GM23338 (cell line): ENCODE measurements at regions not wholly inside any gene's neighbourhood (a gene's known extent, or its start where the extent isn't known, plus 50 kb on each side); places are given as distances from the start of the nearest gene placed in this dataset.

Experiments used
- ATAC-seq: fragments of 200-7000 bp; cut with Tn5 transposase; 3 replicates; pipeline ENCODE4 v1.9.1; 2020
- DNase-seq: peaks from one replicate; pipeline ENCODE4 v3.0.0-alpha.2; 2015; ENCODE audit warnings: low spot score
- H2AFZ ChIP-seq: fragments of 200-600 bp; sonication (generic); 2 replicates; pipeline ENCODE4 v1.8.0; 2016; ENCODE audit warnings: antibody characterized with exemption, mild to moderate bottlenecking, moderate library complexity
- H3F3A ChIP-seq: fragments of 200-600 bp; sonication (generic); replicated peaks from 2 replicates; pipeline ENCODE4 v1.8.0; 2017; ENCODE audit warnings: antibody characterized with exemption, mixed run types, low read depth
- H3K27ac ChIP-seq: fragments of 200-600 bp; sonication (generic); 2 replicates; pipeline ENCODE4 v1.6.1; 2016; ENCODE audit warnings: low read depth
- H3K27me3 ChIP-seq: fragments of 200-600 bp; sonication (generic); 2 replicates; pipeline ENCODE4 v1.8.0; 2016; ENCODE audit warnings: mild to moderate bottlenecking, mixed run types, moderate library complexity; ENCODE audit not compliant: insufficient read depth
- H3K36me3 ChIP-seq: fragments of 200-600 bp; sonication (generic); 2 replicates; pipeline ENCODE4 v1.8.0; 2016; ENCODE audit warnings: mild to moderate bottlenecking; ENCODE audit not compliant: insufficient read depth
- H3K4me1 ChIP-seq: fragments of 200-600 bp; sonication (generic); 2 replicates; pipeline ENCODE4 v1.8.0; 2016; ENCODE audit warnings: mild to moderate bottlenecking, moderate library complexity; ENCODE audit not compliant: insufficient read depth
- H3K4me2 ChIP-seq: fragments of 200-600 bp; sonication (generic); 2 replicates; pipeline ENCODE4 v1.7.1; 2017; ENCODE audit warnings: mixed run types
- H3K4me3 ChIP-seq: fragments of 200-600 bp; sonication (generic); 2 replicates; pipeline ENCODE4 v1.6.1; 2016; ENCODE audit warnings: mixed run types
- H3K79me2 ChIP-seq: fragments of 200-600 bp; sonication (generic); replicated peaks from 2 replicates; pipeline ENCODE4 v1.8.0; 2017; ENCODE audit warnings: mild to moderate bottlenecking; ENCODE audit not compliant: insufficient read depth
- H3K9me2 ChIP-seq: fragments of 200-600 bp; sonication (generic); 2 replicates; pipeline ENCODE4 v1.8.0; 2017; ENCODE audit not compliant: insufficient read depth
- H4K20me1 ChIP-seq: fragments of 200-600 bp; sonication (generic); replicated peaks from 2 replicates; pipeline ENCODE4 v1.8.0; 2017; ENCODE audit warnings: mild to moderate bottlenecking; ENCODE audit not compliant: insufficient read depth
- H3K27ac Mint-ChIP-seq: 2 replicates; pipeline ENCODE4 v1.8.0; 2020; ENCODE audit warnings: inconsistent platforms, mild to moderate bottlenecking, moderate library complexity, mixed read lengths
- H3K27me3 Mint-ChIP-seq: 3 replicates; pipeline ENCODE4 v1.8.0; 2022; ENCODE audit warnings: low read depth, mild to moderate bottlenecking, moderate library complexity, mixed read lengths, inconsistent platforms; ENCODE audit not compliant: insufficient read depth, poor library complexity
- H3K36me3 Mint-ChIP-seq: 3 replicates; pipeline ENCODE4 v1.8.0; 2021; ENCODE audit warnings: low read depth, mild to moderate bottlenecking, inconsistent platforms, moderate library complexity, mixed read lengths
- H3K4me1 Mint-ChIP-seq: 3 replicates; pipeline ENCODE4 v1.8.0; 2020; ENCODE audit warnings: mild to moderate bottlenecking, inconsistent platforms, mixed read lengths
- H3K4me3 Mint-ChIP-seq: 3 replicates; pipeline ENCODE4 v1.8.0; 2021; ENCODE audit warnings: moderate library complexity, mild to moderate bottlenecking, inconsistent platforms, mixed read lengths
- H3K9me3 Mint-ChIP-seq: 3 replicates; pipeline ENCODE4 v1.8.0; 2020; ENCODE audit warnings: moderate library complexity, mild to moderate bottlenecking, inconsistent platforms, mixed read lengths
- EZH2 ChIP-seq: fragments of 200-600 bp; sonication (generic); IDR thresholded peaks from one replicate; pipeline ENCODE4 v1.8.0; 2017; ENCODE audit warnings: antibody characterized with exemption, mild to moderate bottlenecking, low read depth; ENCODE audit not compliant: unreplicated experiment
- EZH2phosphoT487 ChIP-seq: fragments of 200-600 bp; sonication (generic); IDR thresholded peaks from one replicate; pipeline ENCODE4 v1.8.1; 2018; ENCODE audit warnings: antibody characterized with exemption; ENCODE audit not compliant: unreplicated experiment
- JUNB ChIP-seq: IDR thresholded peaks from one replicate; pipeline ENCODE4 v1.6.1; 2016; ENCODE audit warnings: antibody characterized with exemption; ENCODE audit not compliant: unreplicated experiment
- POLR2AphosphoS5 ChIP-seq: IDR thresholded peaks from 2 replicates; pipeline ENCODE4 v1.6.1; 2016; ENCODE audit warnings: antibody characterized with exemption, low read depth
- ZNF331 ChIP-seq: fragments of 250-450 bp; sonication (Bioruptor Pico); IDR thresholded peaks from 2 replicates; pipeline ENCODE4 v1.5.0; 2020; ENCODE audit warnings: low read depth, mild to moderate bottlenecking, moderate library complexity
- TF ChIP-seq, protein P1 (sequence below): IDR thresholded peaks from one replicate; pipeline ENCODE4 v1.6.1; 2018; ENCODE audit warnings: antibody characterized with exemption; ENCODE audit not compliant: unreplicated experiment
- TF ChIP-seq, protein P2 (sequence below), 2 experiments: fragments of 200-600 bp in 1 of 2; sonication (generic) in 1 of 2; conservative IDR thresholded peaks; 2 replicates each; pipeline versions ENCODE4 v1.5.1 to v1.6.1; 2016 to 2017; ENCODE audit warnings: antibody characterized with exemption in 2 of 2, low read depth in 2 of 2, mild to moderate bottlenecking in 2 of 2, moderate library complexity in 1 of 2
- TF ChIP-seq, protein P3 (sequence below): IDR thresholded peaks from 2 replicates; pipeline ENCODE4 v1.6.1; 2016; ENCODE audit warnings: antibody characterized with exemption

DNA sequence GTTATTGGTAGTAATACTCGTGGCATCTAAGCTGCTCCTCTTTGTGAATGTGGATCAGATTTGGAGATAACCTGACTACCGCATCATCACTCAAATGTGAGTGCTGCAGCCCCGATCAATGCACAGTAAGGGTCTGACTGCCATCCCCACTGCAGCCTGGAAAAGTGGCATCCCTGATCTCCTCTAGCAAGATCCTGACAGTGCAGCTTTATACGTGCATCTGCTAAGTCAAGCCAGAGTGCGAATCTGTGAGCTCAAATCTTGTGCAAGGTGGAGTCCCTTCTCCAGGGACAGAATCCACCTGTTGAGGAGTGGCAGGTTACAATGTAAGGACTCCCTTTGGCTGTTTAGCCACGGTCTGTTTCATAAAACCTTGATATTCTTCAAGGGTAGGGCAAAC is 215.0 kb upstream of the EXOC2 start:
- H3K4me3 Mint-ChIP-seq = no peak overlapping the region
- peaks cover 4% of the 10 kb centered on the region; the same call in 2 of the 3 replicates for H3K4me1 Mint-ChIP-seq
- H3K36me3 Mint-ChIP-seq = no peaks in the 10 kb centered on the region; the same call in 2 of the 3 replicates

DNA sequence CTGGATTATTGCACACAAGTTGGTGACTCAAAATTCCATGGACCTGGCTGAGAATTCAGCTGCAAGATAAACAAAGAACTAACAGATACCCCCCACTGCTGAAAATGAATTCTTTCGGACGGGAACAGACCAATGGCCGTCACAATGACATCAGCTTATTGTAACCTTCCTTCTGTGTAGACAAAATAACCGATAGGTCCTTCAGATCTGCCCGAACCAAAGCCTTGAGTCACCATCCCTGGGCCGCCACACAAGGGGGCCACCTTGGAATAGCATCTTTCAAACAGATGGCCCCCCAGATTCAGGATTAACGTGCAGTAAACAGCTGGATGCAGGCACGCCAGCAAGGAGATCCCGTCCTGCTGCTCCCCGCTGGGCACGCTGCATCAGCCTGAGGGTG is 214.0 kb upstream of the EXOC2 start:
- H3K4me1 Mint-ChIP-seq = peaks cover 4% of the 10 kb centered on the region; the same call in 2 of the 3 replicates
- no peak overlapping the region for H3K27ac ChIP-seq
- no peaks in the 10 kb centered on the region; the same call in 2 of the 3 replicates for H3K9me3 Mint-ChIP-seq
- ATAC-seq (no peak), DNase-seq (peak; percentile 26)
- H4K20me1 ChIP-seq = no peaks in the 10 kb centered on the region
- H3K27me3 Mint-ChIP-seq = peaks cover 3% of the 10 kb centered on the region
- H3K4me3 ChIP-seq = no peak overlapping the region
- no peaks in the 10 kb centered on the region for H3K36me3 ChIP-seq
- H3K9me2 ChIP-seq = no peaks in the 10 kb centered on the region
- no peaks in the 10 kb centered on the region; the same call in 2 of the 3 replicates for H3K36me3 Mint-ChIP-seq
- no peak overlapping the region for H3K27ac Mint-ChIP-seq
- H3F3A ChIP-seq = no peaks in the 10 kb centered on the region
- no peak overlapping the region for H3K4me3 Mint-ChIP-seq
- no peak overlapping the region for H3K4me2 ChIP-seq
- H3K79me2 ChIP-seq = no peaks in the 10 kb centered on the region
- no peaks in the 10 kb centered on the region for H3K4me1 ChIP-seq
- no peak overlapping the region for H2AFZ ChIP-seq
- no peaks in the 10 kb centered on the region for H3K27me3 ChIP-seq
- TF ChIP-seq ZNF331 (CRISPR knock-in tag) = no peak
- TF ChIP-seq, protein P1, sequence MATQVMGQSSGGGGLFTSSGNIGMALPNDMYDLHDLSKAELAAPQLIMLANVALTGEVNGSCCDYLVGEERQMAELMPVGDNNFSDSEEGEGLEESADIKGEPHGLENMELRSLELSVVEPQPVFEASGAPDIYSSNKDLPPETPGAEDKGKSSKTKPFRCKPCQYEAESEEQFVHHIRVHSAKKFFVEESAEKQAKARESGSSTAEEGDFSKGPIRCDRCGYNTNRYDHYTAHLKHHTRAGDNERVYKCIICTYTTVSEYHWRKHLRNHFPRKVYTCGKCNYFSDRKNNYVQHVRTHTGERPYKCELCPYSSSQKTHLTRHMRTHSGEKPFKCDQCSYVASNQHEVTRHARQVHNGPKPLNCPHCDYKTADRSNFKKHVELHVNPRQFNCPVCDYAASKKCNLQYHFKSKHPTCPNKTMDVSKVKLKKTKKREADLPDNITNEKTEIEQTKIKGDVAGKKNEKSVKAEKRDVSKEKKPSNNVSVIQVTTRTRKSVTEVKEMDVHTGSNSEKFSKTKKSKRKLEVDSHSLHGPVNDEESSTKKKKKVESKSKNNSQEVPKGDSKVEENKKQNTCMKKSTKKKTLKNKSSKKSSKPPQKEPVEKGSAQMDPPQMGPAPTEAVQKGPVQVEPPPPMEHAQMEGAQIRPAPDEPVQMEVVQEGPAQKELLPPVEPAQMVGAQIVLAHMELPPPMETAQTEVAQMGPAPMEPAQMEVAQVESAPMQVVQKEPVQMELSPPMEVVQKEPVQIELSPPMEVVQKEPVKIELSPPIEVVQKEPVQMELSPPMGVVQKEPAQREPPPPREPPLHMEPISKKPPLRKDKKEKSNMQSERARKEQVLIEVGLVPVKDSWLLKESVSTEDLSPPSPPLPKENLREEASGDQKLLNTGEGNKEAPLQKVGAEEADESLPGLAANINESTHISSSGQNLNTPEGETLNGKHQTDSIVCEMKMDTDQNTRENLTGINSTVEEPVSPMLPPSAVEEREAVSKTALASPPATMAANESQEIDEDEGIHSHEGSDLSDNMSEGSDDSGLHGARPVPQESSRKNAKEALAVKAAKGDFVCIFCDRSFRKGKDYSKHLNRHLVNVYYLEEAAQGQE = no peak
- no peak for TF ChIP-seq POLR2AphosphoS5
- no peak for TF ChIP-seq EZH2phosphoT487
- TF ChIP-seq EZH2 = no peak
- TF ChIP-seq, protein P2, sequence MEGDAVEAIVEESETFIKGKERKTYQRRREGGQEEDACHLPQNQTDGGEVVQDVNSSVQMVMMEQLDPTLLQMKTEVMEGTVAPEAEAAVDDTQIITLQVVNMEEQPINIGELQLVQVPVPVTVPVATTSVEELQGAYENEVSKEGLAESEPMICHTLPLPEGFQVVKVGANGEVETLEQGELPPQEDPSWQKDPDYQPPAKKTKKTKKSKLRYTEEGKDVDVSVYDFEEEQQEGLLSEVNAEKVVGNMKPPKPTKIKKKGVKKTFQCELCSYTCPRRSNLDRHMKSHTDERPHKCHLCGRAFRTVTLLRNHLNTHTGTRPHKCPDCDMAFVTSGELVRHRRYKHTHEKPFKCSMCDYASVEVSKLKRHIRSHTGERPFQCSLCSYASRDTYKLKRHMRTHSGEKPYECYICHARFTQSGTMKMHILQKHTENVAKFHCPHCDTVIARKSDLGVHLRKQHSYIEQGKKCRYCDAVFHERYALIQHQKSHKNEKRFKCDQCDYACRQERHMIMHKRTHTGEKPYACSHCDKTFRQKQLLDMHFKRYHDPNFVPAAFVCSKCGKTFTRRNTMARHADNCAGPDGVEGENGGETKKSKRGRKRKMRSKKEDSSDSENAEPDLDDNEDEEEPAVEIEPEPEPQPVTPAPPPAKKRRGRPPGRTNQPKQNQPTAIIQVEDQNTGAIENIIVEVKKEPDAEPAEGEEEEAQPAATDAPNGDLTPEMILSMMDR (conservative IDR thresholded peaks at IDR 0.05; ENCODE audit: low read depth in 2 of 2) = no peak
- no peak for TF ChIP-seq JUNB

More for the DNA sequence above, 215.0 kb upstream of the EXOC2 start:
- no peaks in the 10 kb centered on the region; the same call in 2 of the 3 replicates for H3K9me3 Mint-ChIP-seq
- DNase-seq (no peak), ATAC-seq (no peak)
- H4K20me1 ChIP-seq = no peaks in the 10 kb centered on the region
- no peaks in the 10 kb centered on the region for H3K27me3 ChIP-seq
- no peak overlapping the region for H2AFZ ChIP-seq
- H3K27ac Mint-ChIP-seq = no peak overlapping the region
- no peak overlapping the region for H3K27ac ChIP-seq
- no peaks in the 10 kb centered on the region for H3K4me1 ChIP-seq
- no peak overlapping the region for H3K4me3 ChIP-seq
- H3K4me2 ChIP-seq = no peak overlapping the region
- H3K79me2 ChIP-seq = no peaks in the 10 kb centered on the region
- H3F3A ChIP-seq = no peaks in the 10 kb centered on the region
- H3K9me2 ChIP-seq = no peaks in the 10 kb centered on the region
- no peaks in the 10 kb centered on the region for H3K36me3 ChIP-seq
- peaks cover 3% of the 10 kb centered on the region for H3K27me3 Mint-ChIP-seq
- TF ChIP-seq POLR2AphosphoS5 (no peak), EZH2 (no peak)
- TF ChIP-seq, protein P3, sequence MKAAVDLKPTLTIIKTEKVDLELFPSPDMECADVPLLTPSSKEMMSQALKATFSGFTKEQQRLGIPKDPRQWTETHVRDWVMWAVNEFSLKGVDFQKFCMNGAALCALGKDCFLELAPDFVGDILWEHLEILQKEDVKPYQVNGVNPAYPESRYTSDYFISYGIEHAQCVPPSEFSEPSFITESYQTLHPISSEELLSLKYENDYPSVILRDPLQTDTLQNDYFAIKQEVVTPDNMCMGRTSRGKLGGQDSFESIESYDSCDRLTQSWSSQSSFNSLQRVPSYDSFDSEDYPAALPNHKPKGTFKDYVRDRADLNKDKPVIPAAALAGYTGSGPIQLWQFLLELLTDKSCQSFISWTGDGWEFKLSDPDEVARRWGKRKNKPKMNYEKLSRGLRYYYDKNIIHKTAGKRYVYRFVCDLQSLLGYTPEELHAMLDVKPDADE = no peak
